OCI-LY7 (cell line): ENCODE measurements at regions not wholly inside any gene's neighbourhood (a gene's known extent, or its start where the extent isn't known, plus 50 kb on each side); places are given as distances from the start of the nearest gene placed in this dataset.

ENCODE experiments used
- EZH2phosphoT487 ChIP-seq: fragments of 200-600 bp; sonication (generic); IDR thresholded peaks from 2 replicates; pipeline ENCODE4 v1.6.1; 2018; ENCODE audit warnings: low read depth, borderline replicate concordance, mild to moderate bottlenecking, mixed run types, antibody characterized with exemption, low read length, moderate library complexity, mixed read lengths
- TF ChIP-seq, protein P1 (sequence below): fragments of 200-600 bp; sonication (generic); conservative IDR thresholded peaks from 2 replicates; pipeline ENCODE4 v1.5.1; 2014; ENCODE audit warnings: mild to moderate bottlenecking, antibody characterized with exemption, low read length, moderate library complexity, mixed read lengths

DNA sequence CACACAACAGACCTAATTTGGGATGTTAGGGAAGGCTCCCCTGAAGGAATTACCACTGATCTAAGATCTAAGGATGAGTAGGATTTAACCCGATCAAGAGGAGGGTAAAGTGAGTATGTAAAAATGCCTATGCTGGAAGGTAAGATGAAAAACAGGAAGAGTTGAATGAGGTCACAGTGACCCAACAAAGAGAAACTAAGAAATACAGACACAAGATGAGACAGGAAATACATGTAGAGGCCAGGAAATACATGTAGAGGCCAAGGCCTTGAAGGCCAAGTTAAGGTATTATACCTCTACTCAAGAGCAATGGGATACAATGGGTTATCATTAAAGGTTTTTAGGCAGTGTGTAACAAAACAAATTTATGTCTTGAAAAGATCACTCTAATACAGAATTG is 131.6 kb upstream of the TANK start:
- TF ChIP-seq, protein P1, sequence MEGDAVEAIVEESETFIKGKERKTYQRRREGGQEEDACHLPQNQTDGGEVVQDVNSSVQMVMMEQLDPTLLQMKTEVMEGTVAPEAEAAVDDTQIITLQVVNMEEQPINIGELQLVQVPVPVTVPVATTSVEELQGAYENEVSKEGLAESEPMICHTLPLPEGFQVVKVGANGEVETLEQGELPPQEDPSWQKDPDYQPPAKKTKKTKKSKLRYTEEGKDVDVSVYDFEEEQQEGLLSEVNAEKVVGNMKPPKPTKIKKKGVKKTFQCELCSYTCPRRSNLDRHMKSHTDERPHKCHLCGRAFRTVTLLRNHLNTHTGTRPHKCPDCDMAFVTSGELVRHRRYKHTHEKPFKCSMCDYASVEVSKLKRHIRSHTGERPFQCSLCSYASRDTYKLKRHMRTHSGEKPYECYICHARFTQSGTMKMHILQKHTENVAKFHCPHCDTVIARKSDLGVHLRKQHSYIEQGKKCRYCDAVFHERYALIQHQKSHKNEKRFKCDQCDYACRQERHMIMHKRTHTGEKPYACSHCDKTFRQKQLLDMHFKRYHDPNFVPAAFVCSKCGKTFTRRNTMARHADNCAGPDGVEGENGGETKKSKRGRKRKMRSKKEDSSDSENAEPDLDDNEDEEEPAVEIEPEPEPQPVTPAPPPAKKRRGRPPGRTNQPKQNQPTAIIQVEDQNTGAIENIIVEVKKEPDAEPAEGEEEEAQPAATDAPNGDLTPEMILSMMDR: no peak
- TF ChIP-seq EZH2phosphoT487: no peak
